ENCODE measurements at regions not wholly inside any gene's neighbourhood (a gene's known extent, or its start where the extent isn't known, plus 50 kb on each side); places are given as distances from the start of the nearest gene placed in this dataset.
"Not testable (repeated sequence)": the region's sequence is repeated elsewhere in the genome, so short reads cannot be mapped to it uniquely, and the experiment has no call there.

GRCh38 chr5:67844924-67845323, 370.6 kb upstream of the PIK3R1 start:
- H3K27me3 Mint-ChIP-seq (ENCODE audit: low read depth), result no peaks in the 10 kb centered on the region
- no peak for TF ChIP-seq CTCF (IDR thresholded peaks at IDR 0.05; ENCODE audit: unreplicated experiment in 3 of 3)
- peaks cover 5% of the 10 kb centered on the region for H3K4me1 Mint-ChIP-seq
- no peak overlapping the region for H3K27ac Mint-ChIP-seq
- peaks cover 7% of the 10 kb centered on the region for H3K9me3 Mint-ChIP-seq
- H3K36me3 Mint-ChIP-seq (ENCODE audit: low read depth), result no peaks in the 10 kb centered on the region
- H3K4me3 Mint-ChIP-seq, result no peak overlapping the region

- no peaks in the 10 kb centered on the region for H3K36me3 Mint-ChIP-seq (ENCODE audit: low read depth)
- no peak overlapping the region for H3K4me3 Mint-ChIP-seq
- H3K9me3 Mint-ChIP-seq, result peaks cover 11% of the 10 kb centered on the region
- peaks cover 5% of the 10 kb centered on the region for H3K4me1 Mint-ChIP-seq
- no peak overlapping the region for H3K27ac Mint-ChIP-seq
- H3K27me3 Mint-ChIP-seq (ENCODE audit: low read depth), result no peaks in the 10 kb centered on the region
- no peak for TF ChIP-seq CTCF (IDR thresholded peaks at IDR 0.05; ENCODE audit: unreplicated experiment in 3 of 3)
Observed at GRCh38 chr5:67842806-67843205, 372.8 kb upstream of the PIK3R1 start.

GRCh38 chr5:67837225-67837624, 378.3 kb upstream of the PIK3R1 start:
- peaks cover 16% of the 10 kb centered on the region for H3K9me3 Mint-ChIP-seq
- H3K4me1 Mint-ChIP-seq; H3K27ac Mint-ChIP-seq; H3K27me3 Mint-ChIP-seq (ENCODE audit: low read depth); H3K4me3 Mint-ChIP-seq; H3K36me3 Mint-ChIP-seq (ENCODE audit: low read depth): not testable (repeated sequence)

GRCh38 chr5:67836496-67836895, 379.1 kb upstream of the PIK3R1 start:
- H3K4me3 Mint-ChIP-seq; H3K36me3 Mint-ChIP-seq (ENCODE audit: low read depth); H3K27ac Mint-ChIP-seq; H3K4me1 Mint-ChIP-seq; H3K27me3 Mint-ChIP-seq (ENCODE audit: low read depth): not testable (repeated sequence)
- H3K9me3 Mint-ChIP-seq, result peaks cover 15% of the 10 kb centered on the region

GRCh38 chr5:67831048-67831447, 384.5 kb upstream of the PIK3R1 start:
- Mint-ChIP-seq H3K27me3 (ENCODE audit: low read depth) (no peaks in the 10 kb centered on the region), H3K9me3 (peaks cover 4% of the 10 kb centered on the region), H3K36me3 (ENCODE audit: low read depth) (no peaks in the 10 kb centered on the region), H3K4me1 (peaks cover 4% of the 10 kb centered on the region), H3K27ac (no peak overlapping the region), H3K4me3 (no peak overlapping the region)
- TF ChIP-seq CTCF (IDR thresholded peaks at IDR 0.05; ENCODE audit: unreplicated experiment in 3 of 3), result no peak

- Mint-ChIP-seq H3K9me3 (peaks cover 12% of the 10 kb centered on the region), H3K27ac (no peak overlapping the region), H3K4me3 (no peak overlapping the region), H3K4me1 (peaks cover 4% of the 10 kb centered on the region), H3K36me3 (ENCODE audit: low read depth) (peaks cover 5% of the 10 kb centered on the region), H3K27me3 (ENCODE audit: low read depth) (no peaks in the 10 kb centered on the region)
- no peak for TF ChIP-seq CTCF (IDR thresholded peaks at IDR 0.05; ENCODE audit: unreplicated experiment in 3 of 3)
Observed at GRCh38 chr5:67827541-67827940, 388.0 kb upstream of the PIK3R1 start.

- Mint-ChIP-seq H3K36me3 (ENCODE audit: low read depth) (peaks cover 5% of the 10 kb centered on the region), H3K4me3 (no peak overlapping the region), H3K4me1 (peaks cover 4% of the 10 kb centered on the region), H3K9me3 (peaks cover 16% of the 10 kb centered on the region), H3K27ac (no peak overlapping the region), H3K27me3 (ENCODE audit: low read depth) (no peaks in the 10 kb centered on the region)
- TF ChIP-seq CTCF (IDR thresholded peaks at IDR 0.05; ENCODE audit: unreplicated experiment in 3 of 3), result no peak
Observed at GRCh38 chr5:67824852-67825251, 390.7 kb upstream of the PIK3R1 start.

All from nephron (organoid).